ENCODE measurements at regions not wholly inside any gene's neighbourhood (a gene's known extent, or its start where the extent isn't known, plus 50 kb on each side); places are given as distances from the start of the nearest gene placed in this dataset.

GRCh38 chr12:59886131-59886733 lies 290.4 kb downstream of the SLC16A7 start:
- FAIRE-seq (no peak), DNase-seq (ENCODE audit: insufficient read length, low spot score) (no peak)
- no peak for TF ChIP-seq CTCF (IDR thresholded peaks at IDR 0.05; ENCODE audit: insufficient read depth, missing control alignments)

- no peak for FAIRE-seq
Measured at GRCh38 chr12:59887178-59887577, 291.3 kb downstream of the SLC16A7 start.

GRCh38 chr12:59890896-59891579 lies 295.2 kb downstream of the SLC16A7 start:
- no peak for TF ChIP-seq CTCF (IDR thresholded peaks at IDR 0.05; ENCODE audit: insufficient read depth, missing control alignments)
- no peak for DNase-seq (ENCODE audit: insufficient read length, low spot score)
- no peak for FAIRE-seq

More at GRCh38 chr12:59887178-59887577, 291.3 kb downstream of the SLC16A7 start:
- no peak for TF ChIP-seq CTCF (IDR thresholded peaks at IDR 0.05; ENCODE audit: insufficient read depth, missing control alignments)
- DNase-seq (ENCODE audit: insufficient read length, low spot score) = no peak

GRCh38 chr12:59895166-59895775 lies 299.4 kb downstream of the SLC16A7 start:
- FAIRE-seq (no peak), DNase-seq (ENCODE audit: insufficient read length, low spot score) (no peak)
- TF ChIP-seq CTCF (IDR thresholded peaks at IDR 0.05; ENCODE audit: insufficient read depth, missing control alignments) = no peak

GRCh38 chr12:59904874-59905521 lies 309.2 kb downstream of the SLC16A7 start:
- DNase-seq (ENCODE audit: insufficient read length, low spot score) (no peak), FAIRE-seq (no peak)
- no peak for TF ChIP-seq CTCF (IDR thresholded peaks at IDR 0.05; ENCODE audit: insufficient read depth, missing control alignments)

GRCh38 chr12:59911516-59911915 lies 315.7 kb downstream of the SLC16A7 start:
- no peak for FAIRE-seq
- no peak for DNase-seq (ENCODE audit: insufficient read length, low spot score)
- no peak for TF ChIP-seq CTCF (IDR thresholded peaks at IDR 0.05; ENCODE audit: insufficient read depth, missing control alignments)
